ENCODE measurements at regions not wholly inside any gene's neighbourhood (a gene's known extent, or its start where the extent isn't known, plus 50 kb on each side); places are given as distances from the start of the nearest gene placed in this dataset.

DNA sequence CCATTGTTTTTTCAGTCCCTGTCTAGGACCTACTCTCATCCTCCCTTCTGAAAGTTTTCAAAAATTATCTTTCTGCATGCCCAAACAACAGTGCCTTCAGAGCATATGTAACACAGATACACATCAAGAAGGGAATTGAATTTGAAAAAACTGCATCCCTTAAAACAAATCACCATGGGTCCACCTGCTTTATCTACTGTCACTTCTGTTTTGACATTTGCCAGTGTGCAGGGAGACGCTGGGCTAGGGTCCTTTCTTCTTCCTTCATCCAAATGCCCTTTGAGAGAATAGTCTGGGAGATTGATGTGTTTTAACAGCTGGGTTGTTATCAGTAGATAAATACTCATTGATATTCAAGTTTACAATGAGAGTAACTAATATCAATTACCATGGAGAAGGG is 1630.1 kb downstream of the MAT2B start:
- in situ Hi-C loops (cut with MboI), result no loop called here

DNA sequence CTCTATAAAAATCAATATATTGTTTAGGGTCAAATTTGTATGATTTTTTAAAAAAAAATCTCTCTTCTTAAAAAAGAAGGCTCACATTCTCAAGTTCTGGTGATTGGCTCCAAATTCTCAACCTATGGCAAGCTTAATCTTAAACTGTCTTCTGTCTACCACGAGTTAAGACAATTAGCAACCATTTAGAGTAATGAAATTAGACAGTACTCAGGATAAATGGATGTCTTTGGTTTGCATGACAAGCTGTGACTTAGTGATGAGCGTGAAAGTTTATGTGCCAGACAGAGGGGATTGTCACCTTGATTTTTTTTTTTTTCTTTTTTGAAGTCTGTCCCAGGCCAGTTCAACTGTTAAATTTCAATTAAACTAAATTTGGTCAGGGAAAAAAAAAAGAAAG is 1632.3 kb downstream of the MAT2B start:
- no peak overlapping the region for H3K27ac ChIP-seq
- H4K20me1 ChIP-seq (ENCODE audit: insufficient read depth), result no peaks in the 10 kb centered on the region
- WGBS, 2 experiments (ENCODE audit: low coverage in 1 of 2, low lambda C conversion rate in 2 of 2, missing lambda C conversion rate in 2 of 2), result 7 to 15% methylated on average over 2 of the region's 2 CpGs
- no peaks in the 10 kb centered on the region for H3K9me3 ChIP-seq (ENCODE audit: low read depth)
- H3K4me2 ChIP-seq (ENCODE audit: unreplicated experiment), result no peak overlapping the region
- no peaks in the 10 kb centered on the region for H3K27me3 ChIP-seq (replicated peaks; ENCODE audit: insufficient read depth)
- no peak overlapping the region for H3K9ac ChIP-seq
- H3K79me2 ChIP-seq (ENCODE audit: insufficient read depth), result no peaks in the 10 kb centered on the region
- H3K4me3 ChIP-seq, result no peak overlapping the region
- H3F3A ChIP-seq (ENCODE audit: insufficient read depth), result no peaks in the 10 kb centered on the region
- H3K36me3 ChIP-seq (ENCODE audit: low read depth), result no peaks in the 10 kb centered on the region
- in situ Hi-C loops (cut with MboI), result no loop called here
- H3K4me1 ChIP-seq (ENCODE audit: insufficient read depth), result no peaks in the 10 kb centered on the region
- H2AFZ ChIP-seq, result no peak overlapping the region
- no peaks in the 10 kb centered on the region for H3K9me2 ChIP-seq (ENCODE audit: insufficient read depth)
- no peak for DNase-seq
- no peak for TF ChIP-seq EZH2 (IDR thresholded peaks at IDR 0.05; ENCODE audit: insufficient read depth, poor library complexity, severe bottlenecking)
- no peak for TF ChIP-seq EZH2phosphoT487 (IDR thresholded peaks at IDR 0.05; ENCODE audit: insufficient read depth, low read depth)

More for the DNA sequence above, 1630.1 kb downstream of the MAT2B start:
- no peaks in the 10 kb centered on the region for H3K4me1 ChIP-seq (ENCODE audit: insufficient read depth)
- TF ChIP-seq EZH2phosphoT487 (IDR thresholded peaks at IDR 0.05; ENCODE audit: insufficient read depth, low read depth) (no peak), EZH2 (IDR thresholded peaks at IDR 0.05; ENCODE audit: insufficient read depth, poor library complexity, severe bottlenecking) (no peak)
- H4K20me1 ChIP-seq (ENCODE audit: insufficient read depth), result no peaks in the 10 kb centered on the region
- H3K36me3 ChIP-seq (ENCODE audit: low read depth), result no peaks in the 10 kb centered on the region
- 0% methylated on average over 1 of the region's 1 CpG for WGBS, 2 experiments (ENCODE audit: low coverage in 1 of 2, low lambda C conversion rate in 2 of 2, missing lambda C conversion rate in 2 of 2)
- H3K27ac ChIP-seq, result no peak overlapping the region
- no peaks in the 10 kb centered on the region for H3F3A ChIP-seq (ENCODE audit: insufficient read depth)
- no peaks in the 10 kb centered on the region for H3K27me3 ChIP-seq (replicated peaks; ENCODE audit: insufficient read depth)
- no peaks in the 10 kb centered on the region for H3K9me3 ChIP-seq (ENCODE audit: low read depth)
- H3K9ac ChIP-seq, result no peak overlapping the region
- no peak for DNase-seq
- H3K4me2 ChIP-seq (ENCODE audit: unreplicated experiment), result no peak overlapping the region
- no peaks in the 10 kb centered on the region for H3K9me2 ChIP-seq (ENCODE audit: insufficient read depth)
- no peaks in the 10 kb centered on the region for H3K79me2 ChIP-seq (ENCODE audit: insufficient read depth)
- H3K4me3 ChIP-seq, result no peak overlapping the region
- H2AFZ ChIP-seq, result no peak overlapping the region

DNA sequence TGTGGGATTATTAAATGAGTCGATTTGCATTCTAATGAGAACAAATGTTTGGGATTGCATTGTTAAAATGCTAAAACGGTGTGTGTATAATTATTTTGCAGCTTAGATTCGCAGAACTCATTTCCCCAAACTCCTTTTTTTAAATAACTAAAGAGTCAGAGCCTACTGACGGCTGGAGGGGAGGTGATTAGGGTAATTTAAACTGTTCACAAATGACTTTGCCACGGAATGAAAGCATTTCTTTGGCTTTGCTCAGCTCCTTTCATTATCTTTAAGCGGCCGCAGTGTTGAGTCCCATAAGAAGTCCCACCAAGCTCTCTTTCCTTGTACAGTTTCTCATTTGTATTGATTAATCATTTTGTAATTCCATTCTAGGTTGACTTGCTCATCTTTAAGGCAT is 1632.8 kb downstream of the MAT2B start:
- Histone ChIP-seq H3F3A (ENCODE audit: insufficient read depth) (no peaks in the 10 kb centered on the region), H3K4me1 (ENCODE audit: insufficient read depth) (no peaks in the 10 kb centered on the region), H3K36me3 (ENCODE audit: low read depth) (no peaks in the 10 kb centered on the region), H3K27ac (no peak overlapping the region), H3K9ac (no peak overlapping the region), H3K4me2 (ENCODE audit: unreplicated experiment) (no peak overlapping the region), H3K4me3 (no peak overlapping the region), H4K20me1 (ENCODE audit: insufficient read depth) (no peaks in the 10 kb centered on the region), H3K27me3 (replicated peaks; ENCODE audit: insufficient read depth) (no peaks in the 10 kb centered on the region), H3K9me2 (ENCODE audit: insufficient read depth) (no peaks in the 10 kb centered on the region), H2AFZ (no peak overlapping the region), H3K9me3 (ENCODE audit: low read depth) (no peaks in the 10 kb centered on the region), H3K79me2 (ENCODE audit: insufficient read depth) (no peaks in the 10 kb centered on the region)
- 25 to 27% methylated on average over 7 of the region's 7 CpGs for WGBS, 2 experiments (ENCODE audit: low coverage in 1 of 2, low lambda C conversion rate in 2 of 2, missing lambda C conversion rate in 2 of 2)
- TF ChIP-seq EZH2phosphoT487 (IDR thresholded peaks at IDR 0.05; ENCODE audit: insufficient read depth, low read depth) (no peak), EZH2 (IDR thresholded peaks at IDR 0.05; ENCODE audit: insufficient read depth, poor library complexity, severe bottlenecking) (no peak)
- no peak for DNase-seq
- in situ Hi-C loops (cut with MboI), result no loop called here

DNA sequence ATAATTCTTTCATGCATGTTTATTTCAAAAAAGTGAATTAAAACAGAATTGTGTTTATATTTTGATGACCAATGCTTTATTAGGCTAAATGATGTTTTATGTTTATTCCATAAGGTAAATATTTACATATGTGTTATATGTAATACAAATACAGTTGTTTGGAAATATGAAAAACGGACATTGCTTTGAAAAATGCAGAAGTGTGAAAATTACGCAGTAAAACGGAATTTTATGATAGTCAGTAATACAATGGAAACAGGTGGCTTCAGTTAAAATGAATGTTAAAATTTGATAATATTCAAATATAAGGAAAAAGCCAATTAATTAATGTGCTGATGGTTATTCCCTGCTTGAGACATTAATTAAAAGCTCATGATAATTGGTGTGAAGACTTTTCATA is 1633.8 kb downstream of the MAT2B start:
- H3K9ac ChIP-seq, result no peak overlapping the region
- TF ChIP-seq EZH2 (IDR thresholded peaks at IDR 0.05; ENCODE audit: insufficient read depth, poor library complexity, severe bottlenecking), result no peak
- no peak for TF ChIP-seq EZH2phosphoT487 (IDR thresholded peaks at IDR 0.05; ENCODE audit: insufficient read depth, low read depth)
- no peak for DNase-seq
- no peaks in the 10 kb centered on the region for H3K36me3 ChIP-seq (ENCODE audit: low read depth)
- no peak overlapping the region for H3K27ac ChIP-seq
- H4K20me1 ChIP-seq (ENCODE audit: insufficient read depth), result no peaks in the 10 kb centered on the region
- H3K4me3 ChIP-seq, result no peak overlapping the region
- H3F3A ChIP-seq (ENCODE audit: insufficient read depth), result no peaks in the 10 kb centered on the region
- H3K9me2 ChIP-seq (ENCODE audit: insufficient read depth), result no peaks in the 10 kb centered on the region
- H3K27me3 ChIP-seq (replicated peaks; ENCODE audit: insufficient read depth), result no peaks in the 10 kb centered on the region
- H3K79me2 ChIP-seq (ENCODE audit: insufficient read depth), result no peaks in the 10 kb centered on the region
- WGBS, 2 experiments (ENCODE audit: low coverage in 1 of 2, low lambda C conversion rate in 2 of 2, missing lambda C conversion rate in 2 of 2), result 28 to 30% methylated on average over 3 of the region's 3 CpGs
- H2AFZ ChIP-seq, result no peak overlapping the region
- no peaks in the 10 kb centered on the region for H3K4me1 ChIP-seq (ENCODE audit: insufficient read depth)
- H3K9me3 ChIP-seq (ENCODE audit: low read depth), result no peaks in the 10 kb centered on the region
- no peak overlapping the region for H3K4me2 ChIP-seq (ENCODE audit: unreplicated experiment)
- in situ Hi-C loops (cut with MboI), result no loop called here

DNA sequence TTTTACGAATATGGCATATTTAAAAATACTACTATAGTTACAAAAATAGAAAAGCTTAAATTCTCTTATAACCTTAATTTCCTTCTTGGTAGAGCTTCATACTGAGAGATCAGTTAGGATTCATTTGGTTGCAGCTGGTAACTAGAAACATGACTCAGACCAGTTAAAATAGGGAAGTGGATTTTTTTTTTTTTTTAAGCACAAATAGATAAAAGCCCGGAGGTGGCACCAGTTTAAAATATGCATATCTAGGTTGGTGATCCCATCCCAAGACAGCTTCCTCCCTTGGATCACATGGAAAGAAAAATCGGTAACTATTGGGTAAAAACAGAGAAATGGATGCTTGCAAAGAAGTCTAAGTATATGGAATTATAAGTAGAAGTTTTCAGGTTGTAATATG is 1634.3 kb downstream of the MAT2B start:
- no peak for TF ChIP-seq EZH2 (IDR thresholded peaks at IDR 0.05; ENCODE audit: insufficient read depth, poor library complexity, severe bottlenecking)
- no peak for TF ChIP-seq EZH2phosphoT487 (IDR thresholded peaks at IDR 0.05; ENCODE audit: insufficient read depth, low read depth)
- Histone ChIP-seq H3K36me3 (ENCODE audit: low read depth) (no peaks in the 10 kb centered on the region), H3K9me2 (ENCODE audit: insufficient read depth) (no peaks in the 10 kb centered on the region), H2AFZ (no peak overlapping the region), H3K4me3 (no peak overlapping the region), H4K20me1 (ENCODE audit: insufficient read depth) (no peaks in the 10 kb centered on the region), H3K4me2 (ENCODE audit: unreplicated experiment) (no peak overlapping the region), H3K27ac (no peak overlapping the region), H3K9ac (no peak overlapping the region), H3F3A (ENCODE audit: insufficient read depth) (no peaks in the 10 kb centered on the region), H3K9me3 (ENCODE audit: low read depth) (no peaks in the 10 kb centered on the region), H3K4me1 (ENCODE audit: insufficient read depth) (no peaks in the 10 kb centered on the region), H3K27me3 (replicated peaks; ENCODE audit: insufficient read depth) (no peaks in the 10 kb centered on the region), H3K79me2 (ENCODE audit: insufficient read depth) (no peaks in the 10 kb centered on the region)
- WGBS, 2 experiments (ENCODE audit: low coverage in 1 of 2, low lambda C conversion rate in 2 of 2, missing lambda C conversion rate in 2 of 2), result 31 to 34% methylated on average over 3 of the region's 3 CpGs
- in situ Hi-C loops (cut with MboI), result no loop called here
- DNase-seq, result no peak
